ENCODE measurements at regions not wholly inside any gene's neighbourhood (a gene's known extent, or its start where the extent isn't known, plus 50 kb on each side); places are given as distances from the start of the nearest gene placed in this dataset.

- TF ChIP-seq CTCF (IDR thresholded peaks at IDR 0.05) (no peak), POLR2A (IDR thresholded peaks at IDR 0.05) (no peak)
These were observed 589.4 kb downstream of the PPP4R3C start for GRCh38 chrX:26873736-26874135.

Measured in Peyer's patch (tissue), 4 donors.